Vagina (tissue), 2 donors: ENCODE measurements at regions not wholly inside any gene's neighbourhood (a gene's known extent, or its start where the extent isn't known, plus 50 kb on each side); places are given as distances from the start of the nearest gene placed in this dataset.
"Not testable (repeated sequence)": the region's sequence is repeated elsewhere in the genome, so short reads cannot be mapped to it uniquely, and the experiment has no call there.

Source experiments
- DNase-seq, 2 donors: peaks; one replicate each; pipeline ENCODE4 v3.0.0-alpha.2; 2017; ENCODE audit errors: extremely low spot score in 2 of 2
- H3K27ac ChIP-seq: fragments of 200-600 bp; sonication (generic); one replicate; pipeline ENCODE4 v1.5.1; 2019
- H3K27me3 ChIP-seq: fragments of 200-600 bp; sonication (generic); one replicate; pipeline ENCODE4 v1.5.1; 2019
- H3K36me3 ChIP-seq, 2 donors: fragments of 200-600 bp; sonication (generic); one replicate each; pipeline ENCODE4 v1.5.1; 2017 to 2019
- H3K4me1 ChIP-seq: fragments of 200-600 bp; sonication (generic); one replicate; pipeline ENCODE4 v1.5.1; 2019
- H3K4me3 ChIP-seq, 2 donors: fragments of 200-600 bp; sonication (generic); 1 replicate in 1 of 2; 2 replicates in 1 of 2; pipeline ENCODE4 v1.5.1; 2016 to 2019
- H3K9me3 ChIP-seq: fragments of 200-600 bp; sonication (generic); one replicate; pipeline ENCODE4 v1.5.1; 2019
- CTCF ChIP-seq, 3 experiments: fragments of 450-650 bp in 2 of 3; fragments of 200-600 bp in 1 of 3; sonication (generic) in 1 of 3; IDR thresholded peaks; one replicate each; pipeline ENCODE4 v1.5.1; 2017 to 2019; ENCODE audit warnings: antibody characterized with exemption in 3 of 3, mild to moderate bottlenecking in 2 of 3, moderate library complexity in 2 of 3
- POLR2A ChIP-seq, 2 donors: fragments of 450-650 bp; IDR thresholded peaks; one replicate each; pipeline ENCODE4 v1.6.1; 2017; ENCODE audit warnings: antibody characterized with exemption in 2 of 2, mild to moderate bottlenecking in 2 of 2, moderate library complexity in 2 of 2
- POLR2AphosphoS5 ChIP-seq, 2 donors: sonication (generic); formaldehyde crosslinking; IDR thresholded peaks; one replicate each; pipeline ENCODE4 v1.9.0; 2017; ENCODE audit warnings: antibody characterized with exemption in 2 of 2, mild to moderate bottlenecking in 2 of 2, low read depth in 1 of 2; ENCODE audit not compliant: insufficient read depth in 1 of 2
- intact Hi-C: fragments of 100-400 bp; cut with DNase I; formaldehyde crosslinking; loops from one replicate; pipeline ENCODE4 v1.15.1; 2023

DNA sequence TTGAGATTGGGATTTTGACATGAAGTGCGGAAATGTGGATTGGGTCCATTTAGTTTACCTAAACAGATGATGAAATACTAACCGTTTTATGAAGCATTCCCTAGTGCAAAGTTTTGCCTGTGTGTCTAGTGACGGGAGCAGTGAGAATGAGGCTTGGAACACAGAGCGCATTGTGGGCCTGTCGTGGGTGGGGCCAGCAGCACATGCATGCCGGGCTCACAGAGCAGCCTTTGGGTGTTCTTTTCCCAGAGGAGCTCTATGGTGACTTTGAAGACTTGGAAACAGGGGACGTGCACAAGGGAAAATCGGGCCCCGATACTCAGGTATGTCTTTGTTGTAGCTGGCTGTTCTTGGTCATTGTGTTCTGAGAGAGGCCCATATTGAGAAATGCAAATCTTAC is 388.1 kb downstream of the GOLGA6L6 start:
- H3K27me3 ChIP-seq, H3K9me3 ChIP-seq, H3K27ac ChIP-seq, H3K4me1 ChIP-seq, H3K4me3 ChIP-seq, intact Hi-C loops, H3K36me3 ChIP-seq: not testable (repeated sequence)
- DNase-seq = peak; percentile 14 to 16

GRCh38 chr15:20148679-20149078 is 392.9 kb downstream of the GOLGA6L6 start:
- DNase-seq, H3K27ac ChIP-seq, H3K36me3 ChIP-seq, H3K4me3 ChIP-seq, H3K4me1 ChIP-seq, intact Hi-C loops, H3K27me3 ChIP-seq, H3K9me3 ChIP-seq: not testable (repeated sequence)

DNA sequence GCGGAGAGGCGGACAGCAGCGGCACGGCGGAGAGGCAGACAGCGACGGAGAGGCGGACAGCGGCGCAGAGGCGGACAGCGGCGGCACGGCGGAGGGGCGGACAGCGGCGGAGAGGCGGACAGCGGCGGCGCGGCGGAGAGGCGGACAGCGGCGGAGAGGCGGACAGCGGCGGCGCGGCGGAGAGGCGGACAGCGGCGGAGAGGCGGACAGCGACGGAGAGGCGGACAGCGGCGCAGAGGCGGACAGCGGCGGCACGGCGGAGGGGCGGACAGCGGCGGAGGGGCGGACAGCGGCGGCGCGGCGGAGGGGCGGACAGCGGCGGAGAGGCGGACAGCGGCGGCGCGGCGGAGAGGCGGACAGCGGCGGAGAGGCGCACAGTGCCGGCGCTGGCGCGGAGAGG is 393.6 kb downstream of the GOLGA6L6 start:
- H3K36me3 ChIP-seq, H3K9me3 ChIP-seq, H3K27me3 ChIP-seq, DNase-seq, H3K4me1 ChIP-seq, intact Hi-C loops, H3K4me3 ChIP-seq, H3K27ac ChIP-seq: not testable (repeated sequence)

DNA sequence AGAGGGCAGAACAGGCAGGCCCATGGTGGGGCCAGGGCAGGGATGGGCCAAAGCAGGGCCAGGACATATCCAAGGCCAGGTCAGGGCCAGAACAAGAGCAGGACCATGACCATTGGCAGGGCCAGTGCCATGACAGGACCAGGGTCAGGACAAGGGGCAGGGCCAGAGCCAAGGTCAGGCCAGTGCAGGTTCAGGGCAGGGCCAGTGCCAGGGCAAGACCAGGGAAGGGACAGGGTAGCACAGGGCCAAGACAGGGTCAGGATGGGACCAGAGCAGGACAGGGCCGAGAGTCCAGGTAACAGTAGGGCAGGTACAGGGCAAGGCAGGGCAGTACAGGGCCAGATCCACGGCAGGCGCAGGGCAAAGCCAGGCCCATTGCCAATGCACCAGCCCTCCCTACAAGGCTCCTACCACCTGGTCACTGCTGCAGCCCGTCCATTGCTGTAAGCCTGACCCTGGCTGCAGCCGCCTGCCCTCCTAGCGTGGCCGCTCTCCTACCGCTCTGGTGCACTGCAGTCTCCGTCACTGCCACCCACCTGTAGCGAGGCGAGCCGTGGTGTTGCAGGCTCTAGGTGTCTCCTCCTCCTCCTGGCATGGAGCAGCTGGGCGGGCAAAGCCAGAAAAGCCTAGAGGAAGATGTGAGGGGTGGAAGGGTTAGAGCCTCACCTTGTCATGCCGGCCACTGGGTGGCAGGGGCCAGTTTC is 397.1 kb downstream of the GOLGA6L6 start:
- intact Hi-C loops, H3K4me1 ChIP-seq, H3K27me3 ChIP-seq, H3K36me3 ChIP-seq, DNase-seq, H3K9me3 ChIP-seq, H3K4me3 ChIP-seq, H3K27ac ChIP-seq: not testable (repeated sequence)

DNA sequence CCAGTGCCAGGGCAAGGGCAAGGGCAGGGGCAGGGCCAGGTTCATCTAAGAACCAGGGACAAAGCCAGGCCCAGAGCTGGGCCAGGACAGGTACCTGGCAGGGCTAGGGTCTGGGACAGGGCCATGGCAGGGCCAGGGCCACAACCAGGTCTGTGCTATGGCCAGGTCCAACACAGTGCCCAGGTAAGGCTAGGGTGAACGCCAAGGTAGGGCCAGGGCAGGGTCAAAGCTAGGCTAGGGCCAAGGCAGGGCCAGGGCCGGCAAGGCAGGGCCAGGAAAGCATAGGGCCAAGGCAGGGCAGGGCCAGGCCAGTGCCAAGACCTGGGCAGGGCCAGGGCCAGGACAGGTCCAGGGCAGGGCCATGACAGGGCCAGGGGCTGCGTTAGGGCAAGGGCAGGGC is 398.7 kb downstream of the GOLGA6L6 start:
- H3K9me3 ChIP-seq, H3K27ac ChIP-seq, H3K27me3 ChIP-seq, DNase-seq, H3K36me3 ChIP-seq, intact Hi-C loops, H3K4me3 ChIP-seq, H3K4me1 ChIP-seq: not testable (repeated sequence)

- intact Hi-C loops, H3K27ac ChIP-seq, H3K4me3 ChIP-seq, H3K36me3 ChIP-seq, DNase-seq, H3K9me3 ChIP-seq, H3K4me1 ChIP-seq, H3K27me3 ChIP-seq: not testable (repeated sequence)
Observed at GRCh38 chr15:20142410-20142809, 399.2 kb downstream of the GOLGA6L6 start.

DNA sequence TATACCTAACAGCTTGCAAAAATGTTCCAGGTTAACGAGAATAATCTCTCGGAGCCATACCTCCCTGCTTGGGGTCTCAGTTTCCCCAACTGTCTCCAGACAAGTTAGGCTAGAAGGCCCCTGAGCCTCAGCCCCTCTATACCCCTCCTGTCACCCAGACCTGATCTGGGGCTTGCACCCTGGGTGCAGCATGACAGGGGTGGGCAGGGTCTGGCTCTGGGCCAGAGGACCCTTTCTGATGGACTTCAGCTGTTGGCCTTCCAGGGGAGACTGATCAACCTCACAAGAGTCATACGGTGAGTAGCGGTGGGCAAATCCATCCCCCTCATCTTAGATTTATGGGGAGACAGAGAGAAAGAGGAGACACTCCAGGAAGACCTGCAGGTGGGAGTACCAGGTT is 416.9 kb downstream of the GOLGA6L6 start:
- H3K9me3 ChIP-seq, H3K4me1 ChIP-seq, H3K36me3 ChIP-seq, H3K27me3 ChIP-seq, intact Hi-C loops, H3K4me3 ChIP-seq, H3K27ac ChIP-seq, DNase-seq: not testable (repeated sequence)

DNA sequence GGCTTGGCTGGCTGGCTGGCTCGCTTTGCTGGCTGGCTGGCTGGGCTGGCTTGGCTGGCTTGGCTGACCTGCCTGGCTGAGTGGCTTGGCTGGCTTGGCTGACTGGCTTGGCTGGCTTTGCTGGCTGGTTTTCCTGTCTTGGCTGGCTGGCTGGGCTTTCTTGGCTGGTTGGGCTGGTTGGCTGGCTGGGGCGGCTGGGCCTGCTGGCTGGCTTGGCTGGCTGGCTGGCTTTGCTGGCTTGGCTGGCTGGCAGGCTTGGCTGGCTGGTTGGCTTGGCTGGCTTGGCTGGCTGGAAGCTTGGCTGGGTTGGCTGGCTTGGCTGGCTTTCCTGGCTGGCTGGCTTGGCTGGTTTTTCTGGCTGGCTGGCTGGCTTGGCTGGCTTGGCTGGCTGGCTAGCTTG is 435.6 kb downstream of the GOLGA6L6 start:
- DNase-seq = peak in 1 of 2 donors; percentile 83
- intact Hi-C loops = no loop called here
- Histone ChIP-seq H3K4me3 (no peak overlapping the region), H3K36me3 (no peaks in the 10 kb centered on the region), H3K4me1 (no peaks in the 10 kb centered on the region), H3K27ac (no peak overlapping the region), H3K9me3 (no peaks in the 10 kb centered on the region), H3K27me3 (no peaks in the 10 kb centered on the region)
- TF ChIP-seq POLR2A (IDR thresholded peaks at IDR 0.05) (no peak), CTCF (IDR thresholded peaks at IDR 0.05) (no peak), POLR2AphosphoS5 (IDR thresholded peaks at IDR 0.05; ENCODE audit: insufficient read depth in 1 of 2, low read depth in 1 of 2) (no peak)

- H3K27me3 ChIP-seq, H3K36me3 ChIP-seq, H3K4me1 ChIP-seq, H3K27ac ChIP-seq, DNase-seq, H3K4me3 ChIP-seq, intact Hi-C loops, H3K9me3 ChIP-seq: not testable (repeated sequence)
Observed at GRCh38 chr15:20105011-20105990, 436.3 kb downstream of the GOLGA6L6 start.

- H3K27ac ChIP-seq, H3K36me3 ChIP-seq, DNase-seq, H3K27me3 ChIP-seq, H3K4me1 ChIP-seq, intact Hi-C loops, H3K4me3 ChIP-seq, H3K9me3 ChIP-seq: not testable (repeated sequence)
Observed at GRCh38 chr15:20104551-20104950, 437.0 kb downstream of the GOLGA6L6 start.

DNA sequence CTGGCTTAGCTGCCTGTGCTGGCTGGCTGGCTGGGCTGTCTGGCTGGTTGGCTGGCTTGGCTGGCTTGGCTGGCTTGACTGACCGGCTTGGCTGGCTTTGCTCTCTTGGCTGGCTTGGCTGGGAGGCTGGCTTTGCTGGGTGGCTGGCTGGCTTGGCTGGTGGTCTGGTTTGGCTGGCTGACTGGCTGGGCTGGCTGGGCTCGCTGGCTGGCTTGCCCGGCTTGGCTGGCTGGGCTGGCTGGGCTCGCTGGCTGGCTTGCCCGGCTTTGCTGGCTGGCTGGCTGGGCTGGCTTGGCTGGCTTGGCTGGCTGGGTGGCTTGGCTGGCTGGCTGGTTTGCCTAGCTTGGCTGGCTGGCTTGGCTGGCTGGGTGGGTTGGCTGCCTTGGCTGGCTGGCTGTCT is 438.7 kb downstream of the GOLGA6L6 start:
- DNase-seq = peak in 1 of 2 donors; percentile 77
- H3K27me3 ChIP-seq, H3K4me1 ChIP-seq, H3K36me3 ChIP-seq, intact Hi-C loops, H3K9me3 ChIP-seq, H3K27ac ChIP-seq, H3K4me3 ChIP-seq: not testable (repeated sequence)

GRCh38 chr15:20102209-20102608 is 439.4 kb downstream of the GOLGA6L6 start:
- H3K9me3 ChIP-seq, H3K36me3 ChIP-seq, DNase-seq, intact Hi-C loops, H3K4me3 ChIP-seq, H3K27me3 ChIP-seq, H3K4me1 ChIP-seq, H3K27ac ChIP-seq: not testable (repeated sequence)
